Colonic mucosa (tissue), 4 donors: ENCODE measurements at regions not wholly inside any gene's neighbourhood (a gene's known extent, or its start where the extent isn't known, plus 50 kb on each side); places are given as distances from the start of the nearest gene placed in this dataset.

Experiments
- DNase-seq: peaks from one replicate; pipeline ENCODE4 v3.0.0-alpha.2; 2020
- H3K27ac ChIP-seq: fragments of 200-600 bp; one replicate; pipeline ENCODE4 v1.8.0; 2021
- H3K27me3 ChIP-seq: fragments of 200-600 bp; one replicate; pipeline ENCODE4 v1.8.0; 2021
- H3K36me3 ChIP-seq: fragments of 200-600 bp; one replicate; pipeline ENCODE4 v1.8.0; 2021
- H3K4me1 ChIP-seq: fragments of 200-600 bp; one replicate; pipeline ENCODE4 v1.8.0; 2021; ENCODE audit warnings: mild to moderate bottlenecking
- H3K4me3 ChIP-seq: fragments of 200-600 bp; one replicate; pipeline ENCODE4 v1.8.0; 2021
- H3K9ac ChIP-seq, 2 donors: one replicate each; pipeline ENCODE4 v1.7.0; 2013; ENCODE audit warnings: control low read depth in 2 of 2, low read depth in 2 of 2, low read length in 2 of 2
- H3K9me3 ChIP-seq: fragments of 200-600 bp; one replicate; pipeline ENCODE4 v1.8.0; 2021
- CTCF ChIP-seq: fragments of 200-600 bp; IDR thresholded peaks from one replicate; pipeline ENCODE4 v1.8.0; 2022; ENCODE audit warnings: antibody characterized with exemption, mild to moderate bottlenecking
- intact Hi-C: fragments of 100-400 bp; cut with DNase I; formaldehyde crosslinking; loops from one replicate; pipeline ENCODE4 v1.14.1; 2022
- donor health status: healthy.
- donor health status: DM: no; HTN: no; CAD: no.
- donor health status: DM: no; HTN: no; CAD: no.

- no peak for DNase-seq
- TF ChIP-seq CTCF: no peak
- Histone ChIP-seq H3K27me3 (no peaks in the 10 kb centered on the region), H3K9ac (no peak overlapping the region), H3K4me1 (no peaks in the 10 kb centered on the region), H3K9me3 (no peaks in the 10 kb centered on the region), H3K36me3 (no peaks in the 10 kb centered on the region), H3K27ac (no peak overlapping the region), H3K4me3 (no peak overlapping the region)
- intact Hi-C loops: no loop called here
These were observed 97.9 kb upstream of the ANK3 start for GRCh38 chr10:60487543-60487942.

GRCh38 chr10:60485025-60485424 is 95.3 kb upstream of the ANK3 start:
- DNase-seq: no peak
- H3K27ac ChIP-seq: no peak overlapping the region
- intact Hi-C loops: no loop called here
- no peaks in the 10 kb centered on the region for H3K4me1 ChIP-seq
- no peak overlapping the region for H3K4me3 ChIP-seq
- no peaks in the 10 kb centered on the region for H3K36me3 ChIP-seq
- H3K9ac ChIP-seq: no peak overlapping the region
- H3K27me3 ChIP-seq: no peaks in the 10 kb centered on the region
- no peaks in the 10 kb centered on the region for H3K9me3 ChIP-seq
- no peak for TF ChIP-seq CTCF

GRCh38 chr10:60480865-60481563 is 91.3 kb upstream of the ANK3 start:
- Histone ChIP-seq H3K36me3 (no peaks in the 10 kb centered on the region), H3K9ac (no peak overlapping the region), H3K4me3 (no peak overlapping the region), H3K4me1 (no peaks in the 10 kb centered on the region), H3K9me3 (no peaks in the 10 kb centered on the region), H3K27ac (no peak overlapping the region), H3K27me3 (no peaks in the 10 kb centered on the region)
- no peak for DNase-seq
- intact Hi-C loops: no loop called here
- no peak for TF ChIP-seq CTCF

GRCh38 chr10:60479305-60480020 is 89.8 kb upstream of the ANK3 start:
- H3K4me3 ChIP-seq: no peak overlapping the region
- H3K4me1 ChIP-seq: no peaks in the 10 kb centered on the region
- no peak overlapping the region for H3K9ac ChIP-seq
- no peak for DNase-seq
- no peaks in the 10 kb centered on the region for H3K27me3 ChIP-seq
- H3K9me3 ChIP-seq: no peaks in the 10 kb centered on the region
- intact Hi-C loops: no loop called here
- H3K27ac ChIP-seq: no peak overlapping the region
- H3K36me3 ChIP-seq: no peaks in the 10 kb centered on the region
- TF ChIP-seq CTCF: no peak

GRCh38 chr10:60476451-60476850 is 86.8 kb upstream of the ANK3 start:
- Histone ChIP-seq H3K4me3 (no peak overlapping the region), H3K9me3 (no peaks in the 10 kb centered on the region), H3K27ac (no peak overlapping the region), H3K4me1 (no peaks in the 10 kb centered on the region), H3K9ac (no peak overlapping the region), H3K36me3 (no peaks in the 10 kb centered on the region), H3K27me3 (no peaks in the 10 kb centered on the region)
- TF ChIP-seq CTCF: no peak
- intact Hi-C loops: no loop called here
- no peak for DNase-seq
